Right forelimb (tissue), 1 donor: ENCODE measurements at regions not wholly inside any gene's neighbourhood (a gene's known extent, or its start where the extent isn't known, plus 50 kb on each side); places are given as distances from the start of the nearest gene placed in this dataset.
A peak's percentile ranks its signal among the peaks of the same experiment; 100 is the strongest.

ENCODE experiments used
- DNase-seq: peaks from one replicate; pipeline ENCODE4 v3.0.0-alpha.2; 2018

DNA sequence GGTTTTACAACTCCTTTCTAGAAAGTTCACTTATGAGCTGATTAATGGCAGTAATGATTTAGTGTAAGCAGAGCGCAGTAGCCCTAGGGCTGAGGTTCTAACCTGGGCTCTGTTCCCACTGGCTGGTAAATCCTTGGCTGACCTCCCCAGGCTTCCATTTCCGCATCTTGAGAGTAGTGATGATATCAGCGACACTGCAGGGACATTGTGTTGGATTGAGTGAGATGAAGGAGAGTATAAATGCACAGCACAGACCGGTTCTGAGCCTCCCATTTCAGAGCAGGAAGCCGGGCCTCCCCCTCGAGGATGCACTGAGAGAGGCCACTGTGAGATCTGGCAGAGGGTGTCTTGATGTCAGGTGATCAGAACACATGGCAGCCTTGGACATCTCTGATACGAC, 477.2 kb upstream of the SULF2 start:
- no peak for DNase-seq

DNA sequence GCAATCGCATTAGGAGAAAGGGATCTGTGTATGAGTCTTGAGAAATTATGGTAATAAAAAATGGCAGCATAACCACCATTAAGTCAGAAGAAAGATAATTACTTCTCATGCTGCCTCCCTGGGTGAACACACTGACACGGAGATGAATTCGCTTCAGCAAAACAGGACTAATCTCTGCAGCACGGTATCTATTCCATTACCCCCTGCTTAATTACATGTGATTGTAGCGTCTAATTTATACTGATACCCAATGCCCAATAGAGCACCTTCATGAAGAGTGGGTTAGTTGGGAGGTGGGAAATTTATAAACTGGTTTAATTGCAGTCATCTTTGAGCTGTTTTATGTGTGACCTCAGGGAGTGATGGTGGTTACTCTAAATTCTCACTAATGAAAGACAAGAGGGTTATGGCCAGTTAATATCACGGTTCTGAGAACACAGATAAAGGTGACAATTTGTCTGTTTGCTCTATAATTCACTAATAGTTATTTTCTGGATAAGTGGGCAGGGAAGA, 476.2 kb upstream of the SULF2 start:
- DNase-seq, result no peak

- DNase-seq, result peak; percentile 66
Measured at GRCh38 chr20:48260129-48260756, 475.0 kb upstream of the SULF2 start.

DNA sequence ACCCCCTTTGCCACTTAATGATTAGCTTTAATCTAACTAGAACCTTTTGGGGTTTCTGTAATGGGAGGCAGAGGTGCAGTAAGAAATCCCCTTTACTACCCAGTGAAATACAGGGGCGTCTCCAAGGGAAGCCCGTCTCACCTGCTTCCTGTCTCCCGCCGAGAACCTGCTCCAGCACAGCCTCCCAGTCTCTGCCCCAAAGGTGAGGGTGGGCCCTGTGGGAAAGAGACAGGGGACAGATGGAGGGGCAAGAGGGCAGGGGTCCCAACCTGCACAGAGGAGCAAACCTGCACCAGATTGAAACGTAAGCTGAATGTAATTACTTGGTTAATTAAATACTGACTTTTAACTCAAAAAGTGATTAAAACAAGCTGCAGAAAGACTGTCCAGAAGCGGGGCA, 474.2 kb upstream of the SULF2 start:
- no peak for DNase-seq

DNA sequence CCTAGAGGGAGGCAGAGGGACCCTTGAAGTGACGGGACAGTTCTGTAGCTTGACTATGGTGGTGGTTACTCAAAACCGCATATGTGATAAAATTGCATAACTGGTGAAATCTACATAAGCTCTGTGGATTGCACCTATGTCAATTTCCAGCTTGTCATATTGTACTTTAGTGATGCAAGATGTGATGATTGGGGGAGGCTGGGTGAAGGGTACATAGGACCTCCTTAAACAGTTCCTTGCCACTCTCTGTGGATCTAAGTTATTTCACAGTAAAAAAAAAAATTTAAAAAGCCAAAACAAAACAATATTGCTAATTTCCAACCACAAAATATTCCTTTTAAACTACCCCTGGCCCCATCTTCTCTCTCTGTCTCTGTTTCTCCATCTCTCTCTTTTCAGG, 472.6 kb upstream of the SULF2 start:
- no peak for DNase-seq

- no peak for DNase-seq
Measured at GRCh38 chr20:48247961-48248360, 462.7 kb upstream of the SULF2 start.

DNA sequence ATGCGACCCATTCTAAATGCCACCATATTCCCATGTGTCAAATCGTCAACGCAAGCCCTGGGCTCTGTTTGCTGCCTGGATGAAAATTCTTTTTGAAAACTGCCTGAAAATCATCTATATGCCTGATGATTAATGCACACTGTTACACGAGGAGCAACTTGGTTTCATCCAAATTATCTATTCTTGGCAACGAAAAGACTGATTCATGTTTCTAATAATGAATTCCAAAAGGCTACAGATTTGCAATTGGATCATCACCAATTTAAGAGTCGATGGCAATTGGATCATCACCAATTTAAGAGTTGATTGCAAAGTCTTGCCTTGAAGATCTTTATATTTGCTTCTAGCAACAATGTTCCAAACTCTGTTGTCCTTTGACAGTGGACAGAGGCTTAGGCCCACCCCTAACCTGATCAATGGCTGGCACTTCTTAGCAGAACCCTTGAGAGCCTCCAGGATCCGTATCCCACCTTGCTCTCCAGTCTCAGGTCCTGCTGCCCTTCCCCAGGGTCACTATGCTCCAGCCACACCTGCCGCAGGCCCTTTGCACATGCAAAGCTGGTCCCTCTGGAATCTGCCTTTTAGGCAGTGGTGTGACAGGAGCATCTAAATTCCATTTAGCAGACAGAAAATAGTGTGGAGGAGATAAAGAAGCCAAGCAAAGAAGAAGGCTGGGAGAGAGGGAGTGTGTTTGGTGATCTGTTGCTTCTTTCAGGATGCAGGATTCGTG, 460.9 kb upstream of the SULF2 start:
- DNase-seq, result no peak

DNA sequence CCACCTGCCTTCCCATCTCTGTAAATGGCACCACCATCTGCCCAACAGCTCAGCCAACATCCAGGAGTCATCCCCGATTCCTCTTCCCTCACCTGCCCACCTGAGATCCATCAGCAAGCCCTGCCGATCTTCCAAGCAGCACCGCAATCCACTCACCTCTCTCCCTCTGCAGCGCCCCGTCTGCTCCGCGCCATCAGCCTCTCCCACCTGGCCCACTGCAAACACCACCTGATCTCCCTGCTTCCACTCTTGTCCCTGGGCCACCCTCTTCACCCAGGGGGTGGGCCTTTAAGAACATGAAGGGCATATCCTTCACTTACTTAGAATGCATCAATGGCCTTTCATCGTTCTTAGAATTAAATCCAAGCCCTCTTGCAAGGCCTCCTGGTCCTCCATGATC, 457.3 kb upstream of the SULF2 start:
- no peak for DNase-seq

GRCh38 chr20:48241482-48241881, 456.2 kb upstream of the SULF2 start:
- DNase-seq, result no peak

- DNase-seq, result peak; percentile 40
Measured at GRCh38 chr20:48238781-48239180, 453.5 kb upstream of the SULF2 start.

GRCh38 chr20:48238326-48238725, 453.0 kb upstream of the SULF2 start:
- no peak for DNase-seq

DNA sequence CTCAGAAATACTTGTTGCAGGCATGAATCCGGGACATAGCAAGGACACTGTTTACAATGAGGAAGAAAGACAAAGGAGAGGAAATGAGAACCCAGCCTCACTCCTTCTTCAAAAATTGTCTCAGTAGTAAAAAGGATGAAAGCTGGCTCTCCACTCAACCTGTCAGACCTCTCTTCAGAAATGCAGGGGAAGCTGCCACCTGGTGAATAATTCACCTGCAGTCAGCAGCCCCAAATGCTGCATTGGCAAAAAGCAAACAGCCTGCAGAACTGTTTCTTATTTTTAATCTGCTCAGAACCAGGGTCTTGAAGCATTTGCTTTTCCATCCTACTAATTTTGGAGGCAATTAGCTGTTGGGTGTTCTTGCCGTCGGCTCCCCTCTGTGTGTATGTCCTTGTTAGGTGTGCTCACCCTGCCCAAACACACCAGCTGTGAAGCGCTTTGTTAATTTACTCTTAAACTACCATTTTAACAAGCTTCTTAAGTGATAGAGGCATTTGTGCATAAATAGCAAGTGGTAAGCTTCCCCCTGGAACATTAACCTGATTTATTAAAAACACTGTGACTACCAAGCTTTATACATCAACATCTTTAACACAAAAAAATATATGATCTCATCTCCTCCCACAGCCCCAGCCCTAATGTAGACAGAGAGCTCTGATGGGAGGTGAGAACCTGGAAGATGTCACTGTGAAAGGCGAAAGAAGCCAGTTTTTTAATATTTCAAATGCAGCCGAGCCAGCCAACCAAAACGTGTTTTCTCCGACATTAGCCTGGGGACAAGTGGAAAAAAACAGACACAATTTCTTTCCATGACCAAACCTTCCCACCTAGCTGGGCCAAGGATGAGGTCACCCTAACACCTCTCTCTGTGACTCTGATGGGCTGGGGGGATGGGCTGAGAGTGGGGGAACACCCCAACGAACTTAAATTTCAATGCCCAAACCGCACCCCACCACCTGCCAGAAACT, 451.0 kb upstream of the SULF2 start:
- peak; percentile 67 for DNase-seq

DNA sequence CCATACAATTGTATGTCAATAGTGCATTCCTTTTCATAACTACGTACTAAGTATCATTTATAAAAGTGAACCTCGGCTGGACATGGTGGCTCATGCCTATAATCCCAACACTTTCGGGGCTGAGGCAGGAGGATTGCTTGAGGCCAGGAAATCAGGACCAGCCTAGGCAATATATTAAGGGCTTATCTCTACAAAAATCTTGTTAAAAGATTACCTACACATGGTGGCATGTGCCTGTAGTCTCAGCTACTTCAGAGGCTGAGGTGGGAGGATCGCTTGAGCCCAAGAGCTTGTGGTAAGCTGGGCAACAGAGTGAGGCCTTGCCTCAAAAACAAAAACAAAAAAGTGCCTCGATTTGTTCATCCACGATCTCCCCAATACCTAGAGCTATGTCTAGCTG, 449.7 kb upstream of the SULF2 start:
- DNase-seq, result no peak

GRCh38 chr20:48231253-48231930, 446.1 kb upstream of the SULF2 start:
- DNase-seq, result no peak

DNA sequence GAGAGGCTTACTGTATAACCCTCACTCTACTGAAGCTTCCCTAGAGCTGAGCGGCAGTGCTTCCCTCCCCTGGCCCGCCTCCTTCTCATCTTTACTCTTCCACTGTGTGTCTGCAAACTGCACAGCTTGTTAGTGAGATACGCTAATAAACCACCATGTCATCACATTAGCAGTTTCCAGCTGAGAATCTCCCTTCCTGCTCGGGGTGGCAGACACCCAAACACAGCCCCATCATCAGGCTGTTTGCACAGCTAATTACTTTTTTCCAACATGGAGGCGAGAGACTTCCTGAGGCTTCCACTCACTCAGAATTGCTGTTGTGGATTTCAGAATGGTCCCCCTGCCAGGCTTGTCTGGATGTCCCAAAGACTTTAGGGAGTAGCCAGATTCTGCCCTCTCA, 444.9 kb upstream of the SULF2 start:
- DNase-seq, result no peak

DNA sequence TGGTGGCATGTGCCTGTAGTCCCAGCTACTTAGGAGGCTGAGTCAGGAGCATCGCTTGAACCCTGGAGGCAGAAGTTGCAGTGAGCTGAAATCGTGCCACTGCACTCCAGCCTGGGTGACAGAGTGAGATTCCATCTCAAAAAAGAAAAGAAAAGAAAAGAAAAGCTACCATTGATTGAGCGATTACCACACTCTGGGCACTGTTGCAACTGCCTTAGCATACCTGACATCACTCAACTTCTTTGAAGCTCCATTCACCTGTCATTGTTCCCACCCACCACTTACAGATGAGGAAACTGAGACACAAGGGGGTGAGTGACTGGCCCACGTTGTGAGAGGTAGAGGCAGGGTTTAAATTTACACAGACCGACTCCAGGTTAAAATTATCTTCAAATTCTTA, 442.1 kb upstream of the SULF2 start:
- no peak for DNase-seq

GRCh38 chr20:48226642-48227041, 441.4 kb upstream of the SULF2 start:
- no peak for DNase-seq

DNA sequence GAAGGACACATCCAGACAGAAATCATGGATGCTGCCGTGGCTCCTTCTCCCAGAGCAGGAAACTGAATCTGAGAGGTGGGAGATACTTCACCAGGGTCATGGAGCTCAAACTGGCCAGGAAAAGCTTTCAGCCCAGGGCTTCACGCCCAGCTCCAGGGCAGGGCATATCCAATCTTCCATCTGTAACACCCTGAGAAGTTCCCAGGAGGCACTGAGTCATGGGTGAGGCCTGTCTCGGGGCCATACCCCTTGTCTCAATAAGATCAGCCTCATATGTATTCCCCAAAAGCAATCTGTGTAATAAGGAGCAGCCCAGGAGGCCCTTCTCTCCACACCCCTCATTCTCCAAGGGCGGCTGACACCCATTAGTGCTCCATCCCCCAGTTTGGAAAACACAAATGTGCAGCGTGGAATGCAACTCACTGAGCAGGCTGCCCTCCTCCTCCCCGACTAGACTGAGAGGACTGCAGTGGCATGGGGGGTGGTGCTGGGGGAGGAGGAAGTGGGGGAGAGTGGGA, 439.3 kb upstream of the SULF2 start:
- DNase-seq, result no peak

GRCh38 chr20:48223715-48224114, 438.4 kb upstream of the SULF2 start:
- no peak for DNase-seq

DNA sequence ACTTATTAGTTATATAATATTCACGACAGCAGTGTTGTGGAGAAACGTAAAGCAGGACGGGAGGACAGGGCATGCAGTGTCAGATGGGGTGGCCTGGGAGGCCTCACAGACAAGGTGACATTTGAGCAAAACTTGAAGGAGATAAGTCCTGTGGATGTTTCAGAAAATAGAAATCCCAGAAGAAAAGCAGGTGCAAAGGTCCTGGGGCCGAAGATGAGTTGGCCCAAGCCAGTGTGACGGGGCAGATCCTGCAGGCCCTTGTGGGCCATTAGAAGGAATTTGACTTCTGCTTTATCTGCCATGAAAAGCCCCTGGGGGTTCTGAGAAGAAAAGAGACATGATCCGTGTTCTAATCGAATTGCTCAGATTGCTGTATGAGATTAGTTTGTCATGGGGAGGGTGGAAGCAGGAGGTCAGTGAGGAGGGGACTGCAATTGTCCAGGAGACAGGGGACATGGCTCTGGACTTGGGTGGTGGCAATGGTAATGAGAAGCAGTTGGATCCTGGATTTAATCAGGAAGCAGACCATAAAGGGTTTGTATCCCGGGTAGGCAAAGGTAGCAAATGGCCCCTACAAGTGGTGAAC, 437.4 kb upstream of the SULF2 start:
- DNase-seq, result no peak

GRCh38 chr20:48220033-48220633, 434.9 kb upstream of the SULF2 start:
- DNase-seq, result no peak

DNA sequence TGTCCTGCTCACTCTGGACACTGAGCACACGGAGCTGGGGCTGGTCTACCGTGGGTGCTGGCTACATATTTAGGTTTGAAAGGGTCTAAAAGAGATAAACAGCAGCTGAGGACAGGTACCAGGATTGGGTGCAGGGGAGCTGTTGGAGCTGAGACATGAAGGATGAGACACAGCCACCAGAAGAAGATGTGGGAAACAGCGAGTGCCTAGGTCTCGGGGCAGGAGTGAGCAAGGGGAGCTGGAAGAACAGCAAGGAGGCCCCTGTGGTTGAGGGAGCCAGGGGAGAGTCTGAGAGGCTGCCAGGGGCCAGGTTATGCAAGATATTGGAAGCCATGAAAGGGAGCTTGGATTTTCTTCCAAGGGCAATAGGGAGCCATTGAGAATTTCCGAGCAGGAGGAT, 434.0 kb upstream of the SULF2 start:
- DNase-seq, result no peak
